ENCODE measurements at regions not wholly inside any gene's neighbourhood (a gene's known extent, or its start where the extent isn't known, plus 50 kb on each side); places are given as distances from the start of the nearest gene placed in this dataset.

DNA sequence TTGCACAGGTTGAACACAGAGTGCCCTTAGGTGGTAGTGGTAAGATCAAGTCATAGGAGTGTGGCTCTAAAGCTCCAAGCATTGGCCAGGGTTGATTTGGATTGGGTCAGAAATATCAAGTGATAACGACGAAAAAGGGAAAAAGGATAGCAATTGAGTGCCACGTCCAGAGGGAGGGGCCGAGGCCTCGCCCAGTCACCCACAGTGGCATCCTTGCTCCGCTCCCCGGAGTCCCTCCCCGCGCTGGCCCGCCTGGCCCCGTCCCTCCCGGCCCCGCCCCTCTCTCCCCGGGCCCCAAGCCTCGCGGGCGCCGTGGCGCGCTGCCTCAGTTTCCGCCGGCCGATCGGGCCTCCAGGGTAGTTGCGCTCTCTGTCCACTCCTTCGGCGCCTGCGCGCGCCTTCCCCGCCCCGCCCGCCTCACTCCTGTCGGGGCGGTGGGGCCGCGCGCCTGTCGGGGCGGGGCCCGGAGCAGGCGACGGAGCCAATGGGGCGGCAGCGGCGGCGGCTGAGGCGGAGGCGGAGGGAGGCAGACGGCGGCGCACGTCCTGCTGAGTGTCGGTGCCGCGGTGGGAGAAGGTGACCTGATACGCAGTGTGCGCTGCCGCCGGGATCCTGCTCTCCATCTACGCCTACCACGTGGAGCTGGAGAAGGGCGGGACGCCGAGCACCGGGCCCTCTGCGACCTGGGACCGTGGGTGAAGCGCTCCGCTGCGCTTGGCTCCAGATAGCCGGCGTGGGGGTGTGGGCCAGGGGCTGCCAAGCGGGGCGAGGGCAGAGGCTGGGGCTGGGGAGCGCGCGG lies 209.1 kb upstream of the ZNF722 start:
- peak in 1 of 2 donors; percentile 31 for TF ChIP-seq POLR2A (IDR thresholded peaks at IDR 0.05)
- TF ChIP-seq, protein P1, sequence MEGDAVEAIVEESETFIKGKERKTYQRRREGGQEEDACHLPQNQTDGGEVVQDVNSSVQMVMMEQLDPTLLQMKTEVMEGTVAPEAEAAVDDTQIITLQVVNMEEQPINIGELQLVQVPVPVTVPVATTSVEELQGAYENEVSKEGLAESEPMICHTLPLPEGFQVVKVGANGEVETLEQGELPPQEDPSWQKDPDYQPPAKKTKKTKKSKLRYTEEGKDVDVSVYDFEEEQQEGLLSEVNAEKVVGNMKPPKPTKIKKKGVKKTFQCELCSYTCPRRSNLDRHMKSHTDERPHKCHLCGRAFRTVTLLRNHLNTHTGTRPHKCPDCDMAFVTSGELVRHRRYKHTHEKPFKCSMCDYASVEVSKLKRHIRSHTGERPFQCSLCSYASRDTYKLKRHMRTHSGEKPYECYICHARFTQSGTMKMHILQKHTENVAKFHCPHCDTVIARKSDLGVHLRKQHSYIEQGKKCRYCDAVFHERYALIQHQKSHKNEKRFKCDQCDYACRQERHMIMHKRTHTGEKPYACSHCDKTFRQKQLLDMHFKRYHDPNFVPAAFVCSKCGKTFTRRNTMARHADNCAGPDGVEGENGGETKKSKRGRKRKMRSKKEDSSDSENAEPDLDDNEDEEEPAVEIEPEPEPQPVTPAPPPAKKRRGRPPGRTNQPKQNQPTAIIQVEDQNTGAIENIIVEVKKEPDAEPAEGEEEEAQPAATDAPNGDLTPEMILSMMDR (IDR thresholded peaks at IDR 0.05) = no peak
